ENCODE measurements at regions not wholly inside any gene's neighbourhood (a gene's known extent, or its start where the extent isn't known, plus 50 kb on each side); places are given as distances from the start of the nearest gene placed in this dataset.

DNA sequence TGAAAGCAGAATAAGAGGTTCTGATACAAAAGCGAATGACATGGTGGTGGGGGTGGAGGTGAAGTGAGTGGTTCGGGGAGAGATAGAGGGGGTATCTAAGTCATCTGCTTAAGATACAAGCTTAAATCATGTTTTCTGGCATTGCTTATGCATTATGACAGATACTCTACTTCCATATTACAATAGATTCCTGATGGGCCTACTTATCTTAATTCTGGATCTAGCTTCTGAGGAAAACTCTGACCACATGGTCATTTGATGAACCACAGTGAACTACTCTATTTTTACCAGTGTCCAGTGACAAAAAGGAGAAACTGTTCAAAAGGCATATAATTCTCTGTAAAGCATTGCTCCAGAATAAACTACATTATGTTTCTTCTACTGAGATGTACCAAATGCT is 673.7 kb upstream of the CCDC54 start:
- no peak for DNase-seq (ENCODE audit: low read depth)

DNA sequence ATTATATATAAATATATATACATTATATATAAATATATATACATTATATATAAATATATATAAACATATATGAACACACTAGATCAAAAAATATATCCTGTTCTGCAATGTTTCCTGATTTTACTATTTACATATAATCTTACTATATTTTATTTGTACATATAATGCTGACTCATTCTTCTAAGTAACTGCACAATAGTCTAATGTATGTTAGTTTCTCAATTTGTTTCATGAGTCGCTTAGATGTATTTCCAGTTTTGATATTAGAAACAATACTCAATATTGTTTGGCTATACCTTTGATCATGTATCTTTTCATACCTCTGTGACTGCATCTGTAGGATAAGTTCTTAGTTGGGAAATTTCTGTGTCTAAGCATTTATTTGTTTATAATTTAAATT is 669.9 kb upstream of the CCDC54 start:
- DNase-seq (ENCODE audit: low read depth) = no peak

DNA sequence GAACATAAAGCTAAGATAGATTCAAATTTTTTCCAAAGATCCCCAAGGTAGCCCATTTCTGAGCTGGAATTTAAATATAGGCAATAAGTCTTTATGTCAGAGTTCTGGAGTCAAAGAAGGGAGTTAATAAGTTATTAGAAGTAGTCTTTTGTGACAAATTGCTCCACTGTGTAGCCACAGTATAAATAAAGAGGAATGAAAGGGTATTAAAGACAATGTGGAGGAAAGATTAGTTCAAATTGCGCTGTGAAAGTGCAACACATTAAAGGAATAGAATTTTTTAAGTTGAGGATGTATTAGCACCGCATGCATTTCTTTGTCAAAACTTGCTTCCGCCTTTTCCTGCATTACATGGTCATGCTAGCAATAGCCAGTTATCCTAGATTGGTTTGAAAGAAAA is 666.6 kb upstream of the CCDC54 start:
- DNase-seq (ENCODE audit: low read depth) = no peak

DNA sequence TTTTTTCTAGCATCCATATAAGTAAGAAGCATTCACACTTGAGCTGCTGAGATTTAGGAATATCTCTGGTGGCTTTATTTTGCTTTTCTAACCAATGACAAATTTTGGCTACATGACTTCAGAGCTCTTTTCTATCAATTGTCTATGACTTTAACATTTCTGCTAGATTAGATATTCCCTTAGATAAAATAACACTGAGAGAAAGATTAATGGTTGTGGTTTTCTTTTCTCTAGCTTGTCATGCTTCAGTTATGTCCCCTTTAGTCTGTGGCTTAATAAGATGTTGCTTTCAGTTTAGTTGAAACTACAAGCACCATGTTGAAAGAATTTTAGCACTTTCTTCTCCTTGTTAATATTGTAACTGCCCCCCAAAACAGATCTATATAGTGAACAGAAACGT is 665.6 kb upstream of the CCDC54 start:
- DNase-seq (ENCODE audit: low read depth) = no peak

DNA sequence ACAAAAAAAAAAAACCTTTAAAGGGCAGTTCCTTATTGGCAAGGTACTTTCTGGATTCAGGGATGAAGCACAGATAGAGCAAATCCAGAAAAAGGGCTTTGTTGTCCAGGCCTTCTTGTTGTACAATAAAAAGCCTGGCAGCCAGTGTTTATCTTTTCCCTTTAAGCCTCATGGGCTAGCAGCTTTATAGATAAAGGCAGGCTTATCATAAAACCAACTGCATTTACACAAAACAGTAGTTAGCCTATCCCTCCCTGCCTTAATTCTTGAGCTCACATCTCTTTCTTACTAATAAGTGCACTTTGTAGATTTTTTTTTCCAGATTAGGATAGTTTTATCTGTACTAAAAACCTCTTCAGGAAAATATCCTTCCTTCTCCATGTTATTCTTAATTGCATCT is 662.8 kb upstream of the CCDC54 start:
- DNase-seq (ENCODE audit: low read depth) = no peak

DNA sequence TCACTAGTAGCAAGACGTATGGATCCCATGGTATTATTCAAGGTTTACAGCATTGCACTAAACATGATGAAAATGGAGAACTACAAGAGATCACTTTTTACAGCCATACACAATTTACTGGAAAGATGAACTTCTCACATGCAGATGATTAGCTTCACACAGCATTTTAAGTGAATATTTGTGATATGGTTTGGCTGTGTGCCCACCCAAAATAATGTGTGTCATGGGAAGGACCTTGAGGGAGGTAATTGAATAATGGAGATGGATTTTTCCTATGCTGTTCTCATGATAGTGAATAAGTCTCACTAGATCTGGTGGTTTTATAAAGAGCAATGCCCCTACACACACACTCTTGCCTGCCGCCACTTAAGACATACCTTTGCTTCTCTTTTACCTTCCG is 662.0 kb upstream of the CCDC54 start:
- DNase-seq (ENCODE audit: low read depth) = no peak

DNA sequence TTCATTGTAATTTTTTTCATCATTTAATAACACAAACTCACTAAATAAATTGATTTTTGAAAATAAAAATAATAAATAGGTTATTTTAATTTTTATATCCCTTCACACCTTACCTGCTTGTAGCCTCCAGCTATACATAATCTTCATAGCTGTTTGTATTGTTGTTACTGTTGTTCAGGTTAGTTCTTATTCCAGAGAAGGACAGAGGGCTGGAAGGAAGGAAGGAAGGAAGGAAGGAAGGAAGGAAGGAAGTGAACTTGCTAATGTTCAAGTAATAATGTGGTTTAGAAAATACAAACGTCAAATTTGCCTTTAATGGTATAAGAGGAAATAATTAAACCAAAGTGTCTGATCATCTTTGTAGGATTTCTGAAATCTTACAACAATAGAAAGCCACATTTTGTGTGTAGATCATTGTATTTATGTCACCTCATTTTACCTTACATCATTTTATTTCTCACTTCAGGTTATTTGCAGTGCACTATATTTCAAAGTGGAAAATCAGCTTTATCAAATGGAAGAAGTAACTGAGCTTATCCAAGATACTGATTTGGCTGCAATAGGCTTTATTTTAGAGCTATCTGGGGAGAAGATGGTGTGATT is 660.0 kb upstream of the CCDC54 start:
- DNase-seq (ENCODE audit: low read depth) = no peak

DNA sequence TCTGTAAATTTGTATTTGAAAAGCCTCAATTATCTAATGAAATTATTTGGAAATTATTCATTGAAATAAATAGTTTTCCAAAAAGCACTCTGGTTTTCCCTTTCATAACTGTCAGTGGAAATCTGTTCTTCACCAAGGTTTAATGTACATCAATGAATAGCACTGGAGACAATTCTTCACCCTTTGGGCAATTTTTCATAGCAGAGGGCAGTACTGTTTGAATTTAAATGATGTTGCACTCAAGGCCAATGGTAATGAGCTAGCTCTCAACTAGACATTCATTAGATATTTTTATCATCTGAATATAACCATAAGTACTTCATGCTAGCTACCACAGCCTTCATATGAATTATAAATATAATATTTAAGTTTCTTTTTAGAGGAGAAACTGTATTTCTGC is 658.2 kb upstream of the CCDC54 start:
- no peak for DNase-seq (ENCODE audit: low read depth)

DNA sequence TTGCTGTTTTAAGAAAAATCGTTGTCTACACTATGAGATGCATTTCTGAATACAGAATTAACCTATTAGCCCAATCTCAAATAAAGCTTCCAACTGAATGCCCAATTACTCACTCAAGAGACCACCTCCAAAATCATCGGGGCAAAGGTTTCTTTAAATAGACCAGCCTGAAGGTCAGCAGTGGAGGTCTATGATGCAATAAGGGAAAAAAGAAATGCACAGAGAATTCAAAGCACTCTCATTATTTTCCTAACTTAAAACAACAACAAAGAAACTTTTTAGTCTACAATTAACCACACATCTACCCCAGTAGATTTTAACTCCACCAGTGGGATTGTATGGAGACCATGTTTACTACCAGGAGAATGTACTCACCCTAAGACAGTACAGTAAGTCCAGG is 657.7 kb upstream of the CCDC54 start:
- DNase-seq (ENCODE audit: low read depth) = no peak

DNA sequence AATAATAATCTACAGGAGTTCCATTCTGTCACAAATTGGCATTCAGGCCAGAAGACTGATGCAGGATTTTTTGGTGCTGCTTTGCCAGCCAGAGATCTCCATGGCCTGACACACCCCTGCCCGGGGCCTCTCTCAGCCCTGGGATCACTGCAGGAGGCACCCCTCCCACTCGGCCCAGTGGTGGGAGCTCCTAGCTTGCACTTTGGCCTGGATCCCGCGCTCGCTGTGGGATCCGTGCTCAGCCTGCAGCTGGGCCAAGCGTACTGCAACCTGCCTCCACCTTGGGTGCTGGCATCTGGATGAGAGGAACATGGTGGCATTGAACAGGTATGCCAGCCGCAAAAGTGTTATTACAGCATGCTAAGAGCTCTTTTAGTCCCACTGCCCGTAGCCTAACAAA is 656.7 kb upstream of the CCDC54 start:
- DNase-seq (ENCODE audit: low read depth) = no peak

DNA sequence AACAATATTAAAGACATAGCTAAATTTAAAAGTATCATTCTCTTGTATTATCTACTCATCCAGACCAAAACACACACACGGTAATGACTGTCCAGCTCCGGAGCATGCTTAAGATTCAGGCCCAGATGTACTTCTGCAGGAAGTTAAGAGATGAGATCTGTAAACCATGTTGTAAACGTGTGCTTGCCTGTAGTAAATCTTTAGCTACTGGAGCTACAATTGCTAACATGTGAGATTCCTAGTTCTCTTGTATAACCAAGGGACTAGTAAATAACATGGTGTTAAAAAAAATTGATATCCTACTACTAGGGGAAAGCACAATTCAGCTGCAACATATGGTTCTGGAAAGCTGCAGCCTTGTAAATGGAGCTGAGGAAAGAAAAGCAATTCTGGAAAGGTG is 651.7 kb upstream of the CCDC54 start:
- no peak for DNase-seq (ENCODE audit: low read depth)

DNA sequence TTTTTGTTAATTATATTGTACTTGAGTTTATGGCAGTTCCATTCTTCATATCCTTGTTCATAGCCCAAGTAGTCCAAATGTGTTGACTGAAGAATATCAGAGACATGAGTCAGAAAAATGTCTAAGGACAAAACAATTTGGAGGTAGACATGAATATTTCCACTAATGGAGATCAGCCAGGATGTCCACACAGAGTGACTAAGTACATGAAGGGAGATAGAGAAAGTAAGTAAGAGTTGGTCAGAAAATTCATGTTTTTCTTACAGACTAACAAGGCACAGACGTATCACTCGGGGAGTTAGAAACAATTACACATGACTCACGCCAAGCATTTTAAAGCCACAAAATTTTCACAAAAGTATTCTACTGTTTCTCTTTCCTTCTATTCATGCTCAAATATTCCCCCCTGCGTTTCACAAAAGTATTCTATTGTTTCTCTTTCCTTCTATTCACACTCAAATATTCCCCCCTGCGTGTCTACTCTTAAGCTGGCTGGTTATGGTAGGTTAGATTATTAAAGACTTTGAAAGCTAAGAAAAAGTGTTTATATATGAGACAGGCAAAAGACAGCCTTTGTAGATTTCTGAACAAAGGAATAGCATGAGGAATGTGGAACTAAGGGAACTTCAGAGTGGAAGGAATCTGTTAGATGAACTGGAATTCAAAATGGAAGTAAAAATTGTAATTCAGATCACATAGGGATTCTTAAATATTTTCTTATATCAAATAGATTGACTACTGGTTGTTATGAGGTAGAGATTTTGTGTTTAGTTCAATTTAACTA is 648.7 kb upstream of the CCDC54 start:
- no peak for DNase-seq (ENCODE audit: low read depth)

DNA sequence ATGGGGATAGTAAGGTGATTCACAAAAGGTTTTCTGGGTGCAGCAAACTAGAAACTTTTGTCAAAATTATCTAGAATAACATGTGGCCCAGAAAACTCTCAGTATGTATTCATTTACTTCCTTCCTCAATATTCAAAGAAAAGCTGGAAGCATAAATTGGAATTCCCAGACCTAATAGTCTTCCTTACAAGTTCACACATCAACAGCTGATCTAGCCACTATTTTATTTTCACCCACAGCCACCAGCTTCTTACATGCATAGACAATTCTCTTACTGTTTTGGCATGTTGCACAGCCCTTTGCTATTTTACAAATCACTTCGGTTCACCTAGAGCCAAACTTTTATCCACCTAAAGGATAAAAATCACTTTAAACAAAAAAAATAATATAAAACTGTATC is 647.8 kb upstream of the CCDC54 start:
- DNase-seq (ENCODE audit: low read depth) = no peak

DNA sequence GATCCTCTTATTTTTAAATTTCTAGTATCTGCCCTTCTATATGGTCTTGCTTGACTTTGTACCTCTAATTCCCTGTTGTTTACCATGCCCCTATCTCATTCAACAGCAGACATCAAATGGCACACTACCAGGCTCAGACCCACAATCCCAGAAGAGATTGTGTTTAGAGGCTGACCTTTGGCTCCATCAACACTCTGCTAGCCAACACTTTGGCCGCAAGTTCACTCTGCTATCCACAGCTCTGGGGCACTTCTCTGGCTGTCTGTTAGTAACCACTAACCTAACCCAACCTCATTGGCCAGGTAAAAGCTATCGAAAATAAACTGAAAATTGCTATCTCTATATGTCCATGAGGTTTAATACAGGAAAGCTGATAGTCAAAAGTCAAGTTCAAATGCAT is 646.0 kb upstream of the CCDC54 start:
- DNase-seq (ENCODE audit: low read depth) = no peak

DNA sequence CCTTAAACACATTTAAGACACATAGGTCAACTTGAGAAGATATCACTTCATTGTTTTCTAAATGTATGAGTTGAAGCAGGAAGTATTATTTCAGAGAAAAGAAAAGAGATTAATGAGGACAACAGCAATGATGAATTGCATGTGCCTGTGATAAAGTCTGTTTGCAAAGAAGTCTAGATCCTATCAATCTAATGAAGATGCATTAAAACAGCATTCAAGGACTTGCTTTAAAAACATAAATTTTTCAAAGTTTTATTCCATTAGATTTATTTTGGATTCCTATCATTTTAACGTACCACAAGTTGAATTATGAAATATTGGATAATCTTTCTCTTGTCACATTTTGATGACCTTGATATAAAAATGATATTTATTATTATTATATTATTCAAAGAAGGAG is 642.5 kb upstream of the CCDC54 start:
- no peak for DNase-seq (ENCODE audit: low read depth)

DNA sequence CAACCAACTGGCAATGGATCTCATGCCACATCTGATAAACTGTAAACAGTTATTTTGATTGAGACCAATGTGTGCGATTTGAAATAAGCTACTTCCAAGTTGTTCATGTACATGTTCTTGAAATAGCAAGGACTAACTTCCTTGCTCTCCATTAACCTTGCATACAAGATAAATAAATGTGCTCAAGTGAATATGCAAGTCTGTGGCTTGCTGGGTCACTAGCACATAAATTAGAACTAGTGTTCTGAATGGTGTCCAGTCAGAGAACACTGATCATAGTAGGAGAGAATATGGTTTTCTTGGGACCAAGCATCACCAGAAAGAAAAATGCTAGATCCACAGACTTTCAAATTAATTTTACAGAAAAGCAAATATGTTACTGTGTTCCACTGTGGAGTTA is 640.0 kb upstream of the CCDC54 start:
- DNase-seq (ENCODE audit: low read depth) = no peak

DNA sequence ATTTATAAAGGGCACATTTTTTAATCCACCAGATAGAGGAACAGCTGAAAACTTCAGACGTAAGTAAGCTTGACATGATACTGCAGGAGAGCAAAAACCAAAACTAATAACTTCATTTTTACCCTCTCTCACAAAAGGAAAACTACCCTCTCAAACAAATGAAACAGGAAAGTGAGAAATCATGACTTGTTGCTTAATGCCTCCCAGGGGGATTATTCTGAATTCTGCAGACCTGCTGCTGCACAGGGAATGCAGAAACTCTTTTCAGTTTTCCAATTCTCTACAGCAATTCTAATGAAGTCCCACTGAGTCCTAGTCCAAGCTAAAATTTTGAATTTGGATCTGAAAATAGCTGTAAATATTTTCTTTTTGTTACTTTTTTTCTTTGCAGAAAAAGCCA is 637.1 kb upstream of the CCDC54 start:
- DNase-seq (ENCODE audit: low read depth) = no peak

DNA sequence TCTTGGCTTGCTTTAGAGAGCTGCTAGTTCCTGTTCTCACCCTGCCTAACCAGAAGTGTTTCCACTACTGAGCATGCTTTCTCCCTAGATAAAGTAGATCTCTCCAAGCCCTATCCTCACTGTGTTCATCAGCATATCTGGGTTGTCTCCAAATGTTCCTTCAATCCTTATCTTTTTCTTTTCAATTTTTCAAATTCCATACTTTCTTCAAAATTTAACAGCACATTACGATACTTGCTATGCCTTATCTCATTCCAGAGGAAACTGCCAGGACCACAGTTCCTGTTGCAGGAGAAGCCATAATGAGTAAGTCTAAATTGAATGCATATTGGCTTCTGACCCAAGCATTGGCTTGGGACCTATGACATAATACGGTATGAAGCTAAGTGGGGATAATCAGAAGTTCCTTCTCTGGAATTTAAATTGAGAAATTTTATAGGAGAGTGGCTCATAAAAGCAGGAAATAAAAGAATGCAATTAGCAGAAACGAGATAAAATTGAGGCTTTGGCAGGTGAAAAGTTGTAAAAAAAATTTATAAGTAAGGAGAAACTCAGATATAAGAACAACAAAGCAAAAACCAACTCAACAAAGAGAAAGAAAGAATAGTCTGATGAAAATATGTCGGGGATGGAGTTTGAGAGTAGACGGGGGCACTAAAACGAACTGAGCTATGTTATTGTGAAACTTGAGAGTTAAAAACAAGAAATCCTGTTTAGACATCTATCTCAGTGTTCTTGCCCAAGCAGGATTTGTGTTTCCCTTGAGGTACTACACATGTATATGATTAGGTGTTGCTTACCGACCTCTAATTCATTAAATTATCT is 631.7 kb upstream of the CCDC54 start:
- DNase-seq (ENCODE audit: low read depth) = no peak

DNA sequence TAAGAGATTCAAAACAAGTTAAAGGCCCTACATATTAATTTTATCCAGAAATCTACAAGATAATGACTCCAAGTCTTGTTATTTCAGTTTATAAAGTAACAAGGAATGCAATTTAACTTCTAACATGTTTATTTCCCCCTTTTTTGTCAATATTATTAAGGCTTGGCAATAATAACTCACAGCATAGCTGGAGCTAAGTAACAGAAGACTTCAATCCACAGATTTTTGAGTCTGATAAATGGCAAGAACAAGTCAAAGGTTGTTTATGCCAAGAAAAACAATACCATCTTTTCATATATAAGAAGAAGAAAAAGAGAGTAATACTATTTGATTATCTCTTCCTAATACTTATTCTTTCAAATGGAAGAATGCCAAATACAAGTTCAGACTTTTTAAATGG is 631.0 kb upstream of the CCDC54 start:
- no peak for DNase-seq (ENCODE audit: low read depth)

DNA sequence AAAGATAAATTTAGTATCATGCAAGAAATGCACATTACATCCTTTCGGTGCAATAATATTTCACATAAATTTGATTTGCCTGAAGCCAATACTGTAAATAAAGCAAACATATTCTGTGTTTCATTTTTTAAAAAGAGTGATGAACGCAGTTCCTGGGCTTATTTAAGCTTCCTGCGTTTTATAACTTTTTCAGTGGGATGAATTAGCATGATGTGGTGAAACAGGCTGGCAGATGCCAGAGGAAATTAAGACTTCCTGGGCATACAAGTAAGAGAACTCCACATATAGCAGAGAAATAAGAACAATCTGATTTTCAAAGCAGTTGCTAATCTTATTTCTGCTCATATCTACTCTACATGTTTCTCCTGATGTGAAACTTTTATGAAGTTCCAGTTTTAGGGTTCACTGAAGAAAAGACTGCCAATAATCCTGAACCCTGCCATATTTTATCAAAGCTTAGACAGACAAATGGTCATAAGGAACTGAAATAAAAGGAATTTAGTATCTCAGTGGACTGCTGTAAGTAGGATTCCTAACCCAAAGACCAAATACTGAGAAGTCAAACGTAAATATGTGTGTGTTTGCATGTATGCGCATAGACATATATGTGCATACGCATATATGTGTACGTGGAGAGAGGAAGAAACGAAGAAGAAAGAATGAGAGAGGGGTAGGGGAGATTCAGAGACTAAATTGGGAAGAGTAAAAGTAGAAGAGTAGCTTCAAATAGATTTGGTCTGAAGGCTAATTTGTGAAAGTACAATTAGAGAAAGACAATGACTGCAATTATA is 628.6 kb upstream of the CCDC54 start:
- DNase-seq (ENCODE audit: low read depth) = no peak

DNA sequence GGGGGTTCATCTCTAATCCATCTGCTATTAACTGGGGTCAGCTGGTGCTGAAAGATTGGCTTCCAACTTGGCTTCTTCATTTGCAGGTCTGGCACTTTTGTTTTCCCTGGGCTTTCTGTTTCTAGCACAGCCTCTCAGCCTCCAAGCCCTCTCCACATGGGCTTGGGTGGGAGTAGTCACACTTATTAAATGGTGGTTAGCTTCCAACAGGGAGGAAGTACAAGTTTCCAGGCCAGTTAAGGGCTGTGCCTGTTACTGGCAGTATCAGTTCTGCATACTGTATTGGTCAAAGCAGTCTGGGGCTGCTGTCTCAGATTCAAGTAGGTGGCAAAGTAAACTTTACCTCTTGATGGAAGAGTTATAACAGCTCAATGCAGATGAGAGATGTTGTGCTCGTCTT is 627.1 kb upstream of the CCDC54 start:
- no peak for DNase-seq (ENCODE audit: low read depth)

DNA sequence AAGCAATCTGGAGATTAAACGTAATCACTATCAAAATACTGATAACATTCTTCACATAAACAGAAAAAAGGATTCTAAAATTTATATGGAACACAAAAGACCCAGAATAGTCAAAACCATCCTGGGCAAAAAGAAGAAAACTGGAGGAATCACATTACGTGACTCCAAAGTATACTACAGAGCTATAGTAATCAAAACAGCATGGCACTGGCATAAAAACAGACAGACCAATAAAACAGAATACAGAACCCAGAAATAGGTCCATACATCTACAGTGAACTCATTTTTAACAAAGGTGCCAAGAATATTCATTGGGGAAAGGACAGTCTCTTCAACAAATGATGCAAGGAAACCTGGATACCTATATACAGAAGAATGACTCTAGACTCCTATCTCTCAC is 621.9 kb upstream of the CCDC54 start:
- DNase-seq (ENCODE audit: low read depth) = no peak

DNA sequence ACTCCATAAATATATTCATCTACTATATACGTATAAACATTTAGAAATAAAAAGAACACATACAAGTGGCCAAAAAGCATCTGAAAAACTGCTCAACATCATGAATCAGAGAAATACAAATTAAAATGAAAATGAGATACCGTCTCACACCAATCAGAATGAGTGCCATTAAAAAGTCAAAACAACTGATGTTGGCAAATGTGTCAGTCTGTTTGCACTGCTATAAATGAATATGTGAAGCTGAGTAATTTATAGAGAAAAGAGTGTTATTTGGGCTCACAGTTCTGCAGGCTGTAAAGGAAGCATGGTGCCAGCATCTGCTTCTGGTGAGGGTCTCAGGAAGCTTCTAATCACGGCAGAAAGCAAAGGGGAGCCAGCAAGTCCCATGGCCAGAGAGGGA is 620.3 kb upstream of the CCDC54 start:
- DNase-seq (ENCODE audit: low read depth) = no peak

All from activated T-helper 1 cell treated with Interleukin-2 at 50 U/mL for 16 hours (primary cell).